ENCODE measurements at regions not wholly inside any gene's neighbourhood (a gene's known extent, or its start where the extent isn't known, plus 50 kb on each side); places are given as distances from the start of the nearest gene placed in this dataset.

DNA sequence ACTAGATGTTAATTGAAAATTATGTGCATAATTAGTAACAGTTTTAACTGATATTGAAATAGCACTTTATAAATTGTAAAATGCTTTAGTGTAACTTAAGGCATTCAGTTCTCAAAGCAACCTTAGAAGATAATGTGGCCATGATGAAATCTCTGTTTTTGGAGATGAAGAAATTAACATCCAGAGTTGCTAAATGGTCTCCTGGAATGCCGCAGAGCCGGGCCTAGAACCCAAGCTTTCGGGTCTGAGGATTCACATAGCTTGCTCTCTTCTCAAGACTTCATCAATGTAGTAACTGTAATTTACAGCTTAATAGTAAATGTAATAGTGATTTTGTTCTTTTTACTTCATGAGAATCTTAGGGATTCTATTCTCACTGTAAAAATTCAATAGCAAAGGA lies 272.3 kb downstream of the HS3ST3A1 start:
- no peak overlapping the region for H3K4me3 ChIP-seq (ENCODE audit: control insufficient read depth, low read depth, low read length)
- no peak for DNase-seq (ENCODE audit: low read depth)
- TF ChIP-seq, protein P1, sequence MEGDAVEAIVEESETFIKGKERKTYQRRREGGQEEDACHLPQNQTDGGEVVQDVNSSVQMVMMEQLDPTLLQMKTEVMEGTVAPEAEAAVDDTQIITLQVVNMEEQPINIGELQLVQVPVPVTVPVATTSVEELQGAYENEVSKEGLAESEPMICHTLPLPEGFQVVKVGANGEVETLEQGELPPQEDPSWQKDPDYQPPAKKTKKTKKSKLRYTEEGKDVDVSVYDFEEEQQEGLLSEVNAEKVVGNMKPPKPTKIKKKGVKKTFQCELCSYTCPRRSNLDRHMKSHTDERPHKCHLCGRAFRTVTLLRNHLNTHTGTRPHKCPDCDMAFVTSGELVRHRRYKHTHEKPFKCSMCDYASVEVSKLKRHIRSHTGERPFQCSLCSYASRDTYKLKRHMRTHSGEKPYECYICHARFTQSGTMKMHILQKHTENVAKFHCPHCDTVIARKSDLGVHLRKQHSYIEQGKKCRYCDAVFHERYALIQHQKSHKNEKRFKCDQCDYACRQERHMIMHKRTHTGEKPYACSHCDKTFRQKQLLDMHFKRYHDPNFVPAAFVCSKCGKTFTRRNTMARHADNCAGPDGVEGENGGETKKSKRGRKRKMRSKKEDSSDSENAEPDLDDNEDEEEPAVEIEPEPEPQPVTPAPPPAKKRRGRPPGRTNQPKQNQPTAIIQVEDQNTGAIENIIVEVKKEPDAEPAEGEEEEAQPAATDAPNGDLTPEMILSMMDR (IDR thresholded peaks at IDR 0.05; ENCODE audit: control insufficient read depth, insufficient read depth, low read depth, low read length, missing control alignments) = no peak

DNA sequence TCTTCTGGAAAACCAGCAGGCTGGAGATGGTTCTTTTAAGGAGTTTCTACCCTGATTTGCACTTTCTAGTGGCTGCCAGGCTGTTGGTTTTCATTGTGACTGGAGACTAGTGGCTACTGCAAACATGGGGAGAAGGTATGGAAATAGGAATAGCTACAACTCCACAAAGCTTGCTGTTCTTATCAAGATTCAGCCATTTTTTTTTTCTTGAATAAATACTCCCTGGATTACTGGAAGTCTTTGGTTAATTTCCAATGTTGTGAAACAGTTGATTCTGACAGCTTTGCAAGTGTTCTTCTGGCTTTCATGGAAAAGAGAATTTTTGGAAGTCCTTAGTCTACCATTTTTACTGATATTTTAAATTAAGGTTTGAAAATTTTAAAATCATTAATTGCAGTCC lies 277.7 kb downstream of the HS3ST3A1 start:
- no peak overlapping the region for H3K4me3 ChIP-seq (ENCODE audit: control insufficient read depth, low read depth, low read length)
- DNase-seq (ENCODE audit: low read depth) = no peak
- TF ChIP-seq, protein P1 (IDR thresholded peaks at IDR 0.05; ENCODE audit: control insufficient read depth, insufficient read depth, low read depth, low read length, missing control alignments) = no peak

DNA sequence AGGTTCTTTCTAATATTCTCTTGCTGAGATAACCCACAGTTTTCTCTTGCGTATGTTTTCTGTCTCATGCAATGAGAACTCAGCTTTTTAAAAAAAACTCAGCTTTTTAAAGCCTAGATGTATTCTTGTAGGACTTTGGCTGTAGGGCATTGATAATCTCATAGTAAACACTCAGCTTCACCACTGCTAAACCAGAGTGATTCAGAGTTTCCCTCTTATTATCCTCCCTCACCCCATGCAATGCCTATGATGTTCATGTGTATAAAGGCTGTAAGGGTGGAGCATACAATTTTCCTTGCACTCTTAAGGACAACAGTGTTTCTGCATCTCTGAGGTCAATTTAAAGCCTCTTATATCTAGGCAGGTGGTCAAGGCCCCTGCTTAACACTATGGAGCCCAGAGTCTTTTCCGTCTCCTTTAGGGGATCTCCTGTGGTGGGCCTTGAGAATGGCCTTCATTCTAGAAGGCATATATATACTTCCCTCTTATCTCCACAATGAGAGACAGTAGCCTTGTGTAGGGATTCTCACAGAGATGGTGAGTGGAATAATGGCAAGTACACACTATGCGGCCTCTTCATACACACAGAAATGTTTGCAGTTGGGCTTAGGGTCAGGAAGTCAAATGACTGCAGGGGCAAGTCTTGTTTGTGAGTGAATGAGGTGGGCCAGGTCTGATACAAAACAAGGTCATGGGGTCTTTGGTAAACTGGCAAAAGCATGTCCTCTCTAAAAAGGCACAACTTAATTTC lies 279.6 kb downstream of the HS3ST3A1 start:
- TF ChIP-seq, protein P1 (IDR thresholded peaks at IDR 0.05; ENCODE audit: control insufficient read depth, insufficient read depth, low read depth, low read length, missing control alignments) = no peak
- DNase-seq (ENCODE audit: low read depth) = no peak
- no peak overlapping the region for H3K4me3 ChIP-seq (ENCODE audit: control insufficient read depth, low read depth, low read length)

DNA sequence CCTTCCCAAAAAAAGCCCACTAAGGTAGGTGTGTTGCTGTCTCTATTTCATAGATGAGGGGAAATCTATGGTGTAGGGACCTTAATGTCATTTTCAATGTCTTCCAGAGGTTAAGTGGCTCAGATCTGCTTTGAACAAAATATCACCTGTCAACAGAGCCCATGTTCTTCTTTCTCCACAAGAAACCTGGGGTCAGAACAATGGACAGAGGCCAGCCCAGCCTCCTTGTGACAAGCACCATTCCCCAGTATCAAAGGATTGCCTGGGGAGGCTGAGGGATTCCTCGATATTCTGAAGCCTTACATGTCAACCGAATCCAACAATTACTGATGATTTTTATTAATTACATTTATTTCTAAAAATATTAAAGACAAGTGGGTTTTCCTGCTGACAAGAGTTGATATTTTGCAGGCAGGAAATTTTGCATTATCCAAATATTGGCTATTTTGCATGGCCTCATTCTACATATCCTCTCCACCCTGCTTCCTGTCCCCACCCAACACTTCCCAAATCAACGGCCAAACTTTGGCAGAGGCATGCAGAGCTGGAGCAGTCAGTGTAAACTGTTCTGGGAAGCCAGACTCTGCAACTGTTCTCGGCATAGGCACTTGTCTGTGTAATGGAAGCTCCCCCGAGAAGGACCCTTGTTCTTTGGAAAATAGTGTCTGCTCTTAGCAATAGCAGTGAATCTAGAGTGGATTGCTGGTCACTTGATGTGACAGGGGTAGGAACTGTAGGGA lies 281.5 kb downstream of the HS3ST3A1 start:
- no peak overlapping the region for H3K4me3 ChIP-seq (ENCODE audit: control insufficient read depth, low read depth, low read length)
- DNase-seq (ENCODE audit: low read depth) = no peak
- TF ChIP-seq, protein P1 (IDR thresholded peaks at IDR 0.05; ENCODE audit: control insufficient read depth, insufficient read depth, low read depth, low read length, missing control alignments) = no peak

DNA sequence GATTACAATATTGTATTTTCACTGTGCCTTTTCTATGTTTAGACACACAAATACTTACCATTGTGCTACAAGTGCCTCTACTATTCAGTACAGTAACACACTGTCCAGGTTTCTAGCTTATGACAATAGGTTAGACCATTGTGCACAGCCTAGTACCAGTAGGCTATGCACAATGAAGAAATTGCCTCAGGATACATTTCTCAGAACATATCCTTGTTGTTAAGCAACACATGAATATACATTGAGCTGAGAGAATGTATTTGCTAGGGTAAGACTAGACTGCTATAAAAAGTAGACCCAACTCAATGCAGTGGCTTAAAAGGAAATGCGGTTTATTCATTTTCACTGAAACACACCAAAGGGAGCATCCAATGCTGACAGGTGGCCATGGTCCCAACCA lies 285.1 kb downstream of the HS3ST3A1 start:
- TF ChIP-seq, protein P1 (IDR thresholded peaks at IDR 0.05; ENCODE audit: control insufficient read depth, insufficient read depth, low read depth, low read length, missing control alignments) = no peak
- no peak overlapping the region for H3K4me3 ChIP-seq (ENCODE audit: control insufficient read depth, low read depth, low read length)
- DNase-seq (ENCODE audit: low read depth) = no peak

DNA sequence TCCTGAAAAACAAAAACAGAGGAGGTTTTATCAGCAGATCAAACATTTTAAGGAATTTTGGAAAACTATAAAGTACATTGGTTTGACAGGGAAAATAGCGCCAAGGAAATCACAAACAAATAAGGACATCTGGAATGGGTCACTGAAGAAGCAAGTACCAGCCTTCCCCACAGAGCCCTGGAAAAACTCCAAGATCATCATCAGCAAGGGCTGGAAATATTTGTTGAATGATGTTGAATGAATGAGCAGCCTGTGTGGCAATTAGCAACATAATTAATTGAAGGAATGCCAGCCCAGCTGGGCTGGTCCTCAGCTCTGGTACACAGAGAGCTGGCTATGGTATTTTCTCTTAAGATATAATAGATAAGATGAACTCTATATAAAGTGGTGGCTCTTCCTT lies 290.4 kb downstream of the HS3ST3A1 start:
- peak; percentile 74 for DNase-seq (ENCODE audit: low read depth)
- H3K4me3 ChIP-seq (ENCODE audit: control insufficient read depth, low read depth, low read length) = no peak overlapping the region
- TF ChIP-seq, protein P1 (IDR thresholded peaks at IDR 0.05; ENCODE audit: control insufficient read depth, insufficient read depth, low read depth, low read length, missing control alignments) = no peak

Data from AG09309 (cell line).